ENCODE measurements at regions not wholly inside any gene's neighbourhood (a gene's known extent, or its start where the extent isn't known, plus 50 kb on each side); places are given as distances from the start of the nearest gene placed in this dataset.

DNA sequence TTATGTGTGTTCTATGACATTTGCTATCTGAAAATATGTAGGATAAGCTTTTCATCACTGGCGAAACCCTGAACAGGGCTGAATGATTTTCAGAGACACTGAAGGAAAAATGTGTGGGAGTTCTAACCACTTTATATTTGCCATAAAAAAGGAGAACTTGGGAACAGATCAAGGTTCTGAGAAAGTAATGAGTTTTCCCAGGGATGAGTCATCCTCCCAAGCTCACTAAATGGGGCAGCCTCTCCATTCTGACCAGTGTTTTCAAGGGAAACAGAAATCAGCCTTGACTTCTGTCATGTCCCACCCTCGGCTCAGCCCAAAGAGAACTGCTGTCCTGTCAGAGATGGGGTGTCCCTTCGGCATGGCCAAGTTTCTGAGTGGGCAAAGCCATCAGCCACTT is 2109.8 kb upstream of the CELF4 start:
- TF ChIP-seq NFRKB (IDR thresholded peaks at IDR 0.05) (no peak), FOXA1 (IDR thresholded peaks at IDR 0.05) (no peak), SP1 (IDR thresholded peaks at IDR 0.05) (no peak), SUZ12 (IDR thresholded peaks at IDR 0.05) (no peak), BHLHE40 (IDR thresholded peaks at IDR 0.05; ENCODE audit: borderline replicate concordance) (no peak), FOXM1 (IDR thresholded peaks at IDR 0.05; ENCODE audit: borderline replicate concordance) (no peak)
- TF ChIP-seq, protein P1, sequence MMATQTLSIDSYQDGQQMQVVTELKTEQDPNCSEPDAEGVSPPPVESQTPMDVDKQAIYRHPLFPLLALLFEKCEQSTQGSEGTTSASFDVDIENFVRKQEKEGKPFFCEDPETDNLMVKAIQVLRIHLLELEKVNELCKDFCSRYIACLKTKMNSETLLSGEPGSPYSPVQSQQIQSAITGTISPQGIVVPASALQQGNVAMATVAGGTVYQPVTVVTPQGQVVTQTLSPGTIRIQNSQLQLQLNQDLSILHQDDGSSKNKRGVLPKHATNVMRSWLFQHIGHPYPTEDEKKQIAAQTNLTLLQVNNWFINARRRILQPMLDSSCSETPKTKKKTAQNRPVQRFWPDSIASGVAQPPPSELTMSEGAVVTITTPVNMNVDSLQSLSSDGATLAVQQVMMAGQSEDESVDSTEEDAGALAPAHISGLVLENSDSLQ (IDR thresholded peaks at IDR 0.05): no peak

Data from HEK293T (cell line).